Naive B cell (primary cell): ENCODE measurements at regions not wholly inside any gene's neighbourhood (a gene's known extent, or its start where the extent isn't known, plus 50 kb on each side); places are given as distances from the start of the nearest gene placed in this dataset.
"Not testable (repeated sequence)": the region's sequence is repeated elsewhere in the genome, so short reads cannot be mapped to it uniquely, and the experiment has no call there.

ENCODE experiments used
- ATAC-seq, 2 donors: fragments of 150-1000 bp; cut with Tn5 transposase; 2 replicates each; pipeline ENCODE4 v1.10.0; 2021; ENCODE audit warnings: low read depth in 2 of 2, mild to moderate bottlenecking in 2 of 2, moderate library complexity in 2 of 2
- DNase-seq: peaks from one replicate; pipeline ENCODE4 v3.0.0; 2022
- H3K27ac Mint-ChIP-seq, 6 donors: one replicate each; pipeline ENCODE4 v1.8.0; 2020 to 2022; ENCODE audit warnings: mild to moderate bottlenecking in 6 of 6, mixed read lengths in 6 of 6, moderate library complexity in 5 of 6, inconsistent platforms in 2 of 6
- H3K27me3 Mint-ChIP-seq, 3 donors: one replicate each; pipeline ENCODE4 v1.8.0; 2021 to 2022; ENCODE audit warnings: mixed read lengths in 3 of 3, mild to moderate bottlenecking in 1 of 3
- H3K36me3 Mint-ChIP-seq, 2 donors: one replicate each; pipeline ENCODE4 v1.8.0; 2020 to 2022; ENCODE audit warnings: mixed read lengths in 2 of 2, inconsistent platforms in 1 of 2, mild to moderate bottlenecking in 1 of 2
- H3K4me1 Mint-ChIP-seq, 3 donors: one replicate each; pipeline ENCODE4 v1.8.0; 2020 to 2022; ENCODE audit warnings: mixed read lengths in 3 of 3, inconsistent platforms in 1 of 3, mild to moderate bottlenecking in 1 of 3, moderate library complexity in 1 of 3
- H3K4me3 Mint-ChIP-seq, 8 donors: one replicate each; pipeline ENCODE4 v1.8.0; 2020 to 2022; ENCODE audit warnings: mild to moderate bottlenecking in 8 of 8, mixed read lengths in 8 of 8, moderate library complexity in 8 of 8, inconsistent platforms in 2 of 8
- H3K9me3 Mint-ChIP-seq, 7 donors: one replicate each; pipeline ENCODE4 v1.8.0; 2020 to 2022; ENCODE audit warnings: mixed read lengths in 7 of 7, mild to moderate bottlenecking in 5 of 7, inconsistent platforms in 2 of 7, moderate library complexity in 1 of 7

DNA sequence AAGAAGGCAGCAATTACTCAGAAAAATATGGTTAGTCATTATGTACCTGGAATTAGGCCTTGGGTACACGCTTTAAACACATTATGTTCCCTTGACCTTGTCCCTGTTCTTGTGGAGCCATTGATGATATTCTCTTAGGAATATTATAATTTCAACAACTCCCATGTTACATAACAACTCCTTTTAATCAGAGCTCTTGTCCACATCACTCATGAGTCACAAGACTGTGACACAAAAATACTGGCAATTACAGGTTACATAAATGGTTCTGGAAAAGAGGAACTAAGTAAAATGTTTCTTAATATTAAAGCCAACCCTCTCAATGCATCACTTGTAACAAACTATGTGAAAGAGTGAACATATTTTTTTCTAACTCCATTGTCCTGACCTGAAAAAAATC is 143.8 kb upstream of the PCLO start:
- DNase-seq, result no peak
- Mint-ChIP-seq H3K4me1 (no peaks in the 10 kb centered on the region), H3K27ac (no peak overlapping the region), H3K4me3 (no peak overlapping the region), H3K36me3 (no peaks in the 10 kb centered on the region), H3K27me3 (no peaks in the 10 kb centered on the region), H3K9me3 (peaks cover 0 to 4% (median 0%) of the 10 kb centered on the region in 7 donors)
- ATAC-seq, result no peak

DNA sequence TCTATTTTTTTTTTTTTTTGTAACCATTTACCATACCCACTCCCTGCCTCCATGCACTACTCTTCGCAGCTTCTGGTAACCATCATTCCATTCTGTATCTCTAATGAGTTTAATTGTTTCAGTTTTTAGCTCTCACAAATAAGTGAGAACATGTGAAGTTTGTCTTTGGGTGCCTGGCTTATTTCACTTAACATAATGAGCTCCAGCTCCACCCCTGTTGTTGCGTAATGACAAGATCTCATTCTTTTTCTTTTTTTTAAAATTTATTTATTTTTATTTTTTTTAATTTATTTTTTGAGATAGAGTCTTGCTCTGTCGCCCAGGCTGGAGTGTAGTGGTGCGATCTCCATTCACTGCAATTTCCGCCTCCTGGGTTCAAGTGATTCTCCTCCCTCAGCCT is 142.3 kb upstream of the PCLO start:
- no peaks in the 10 kb centered on the region for H3K4me1 Mint-ChIP-seq
- no peaks in the 10 kb centered on the region for H3K27me3 Mint-ChIP-seq
- H3K36me3 Mint-ChIP-seq, result no peaks in the 10 kb centered on the region
- no peak overlapping the region for H3K4me3 Mint-ChIP-seq
- ATAC-seq, result no peak
- DNase-seq, result no peak
- H3K27ac Mint-ChIP-seq, result no peak overlapping the region
- H3K9me3 Mint-ChIP-seq, result peaks cover 0 to 4% (median 0%) of the 10 kb centered on the region in 7 donors

- H3K9me3 Mint-ChIP-seq, result peaks cover 0 to 7% (median 4%) of the 10 kb centered on the region in 7 donors
Observed at GRCh38 chr7:83301416-83301815, 138.7 kb upstream of the PCLO start.

GRCh38 chr7:83290211-83290610 is 127.5 kb upstream of the PCLO start:
- H3K27me3 Mint-ChIP-seq, result no peaks in the 10 kb centered on the region
- ATAC-seq (no peak), DNase-seq (no peak)
- no peak overlapping the region for H3K4me3 Mint-ChIP-seq
- H3K9me3 Mint-ChIP-seq, result peaks cover 0 to 5% (median 2%) of the 10 kb centered on the region in 7 donors
- no peaks in the 10 kb centered on the region for H3K36me3 Mint-ChIP-seq
- no peaks in the 10 kb centered on the region for H3K4me1 Mint-ChIP-seq
- no peak overlapping the region for H3K27ac Mint-ChIP-seq

More at GRCh38 chr7:83301416-83301815, 138.7 kb upstream of the PCLO start:
- no peak for ATAC-seq
- Mint-ChIP-seq H3K4me1 (no peaks in the 10 kb centered on the region), H3K27me3 (no peaks in the 10 kb centered on the region), H3K27ac (no peak overlapping the region), H3K4me3 (no peak overlapping the region), H3K36me3 (no peaks in the 10 kb centered on the region)
- DNase-seq, result no peak

DNA sequence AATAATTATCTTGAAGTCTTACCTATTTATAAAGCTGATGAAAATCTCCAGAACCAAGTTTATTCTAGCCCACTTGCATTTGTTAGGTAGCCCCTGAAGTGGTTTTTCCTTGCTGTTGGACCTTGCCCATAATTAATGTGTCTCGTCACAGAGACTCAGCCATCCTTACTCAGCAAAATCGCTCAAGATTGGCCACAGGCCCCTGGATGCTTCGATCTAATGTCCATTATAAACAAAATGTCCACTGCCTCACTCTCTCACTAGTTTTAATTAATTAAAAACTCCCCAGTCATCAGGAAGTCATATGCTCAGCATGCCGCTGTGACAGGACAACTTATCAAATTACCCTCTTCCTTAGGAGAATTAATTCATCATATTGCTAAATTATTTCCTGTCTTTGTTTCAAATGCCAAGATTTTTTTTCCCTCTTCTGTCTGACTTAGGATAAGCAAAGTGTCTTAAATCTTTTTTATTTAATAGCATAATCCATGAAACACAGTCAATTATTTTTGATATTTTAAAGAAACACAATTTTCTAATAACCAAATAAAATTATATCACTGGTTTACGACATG is 126.8 kb upstream of the PCLO start:
- Mint-ChIP-seq H3K9me3 (peaks cover 0 to 5% (median 2%) of the 10 kb centered on the region in 7 donors), H3K4me3 (no peak overlapping the region), H3K27ac (no peak overlapping the region), H3K36me3 (no peaks in the 10 kb centered on the region), H3K4me1 (no peaks in the 10 kb centered on the region), H3K27me3 (no peaks in the 10 kb centered on the region)
- ATAC-seq (no peak), DNase-seq (no peak)

DNA sequence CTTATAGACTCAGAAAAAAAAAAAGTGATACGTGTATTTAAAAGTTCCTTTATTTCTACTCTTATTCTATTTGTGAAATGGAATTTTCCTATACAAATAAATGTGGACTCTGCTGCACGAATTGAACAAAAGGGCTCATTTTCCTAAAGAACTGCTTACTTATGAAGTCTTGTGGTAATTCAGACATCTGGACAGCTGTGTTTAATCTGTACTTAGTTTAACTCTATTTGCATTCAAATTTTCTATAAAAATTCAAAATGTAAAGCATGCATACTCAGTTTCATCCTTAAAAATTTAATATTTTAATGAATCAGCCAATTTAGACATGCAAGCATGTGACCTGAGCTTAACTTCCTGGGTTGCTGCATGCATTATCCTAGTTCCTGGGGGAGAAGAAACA is 118.0 kb upstream of the PCLO start:
- no peak for ATAC-seq
- no peaks in the 10 kb centered on the region for H3K4me1 Mint-ChIP-seq
- H3K27ac Mint-ChIP-seq, result no peak overlapping the region
- H3K27me3 Mint-ChIP-seq, result no peaks in the 10 kb centered on the region
- no peak for DNase-seq
- peaks cover 0 to 3% (median 0%) of the 10 kb centered on the region in 7 donors for H3K9me3 Mint-ChIP-seq
- H3K36me3 Mint-ChIP-seq, result no peaks in the 10 kb centered on the region
- no peak overlapping the region for H3K4me3 Mint-ChIP-seq

DNA sequence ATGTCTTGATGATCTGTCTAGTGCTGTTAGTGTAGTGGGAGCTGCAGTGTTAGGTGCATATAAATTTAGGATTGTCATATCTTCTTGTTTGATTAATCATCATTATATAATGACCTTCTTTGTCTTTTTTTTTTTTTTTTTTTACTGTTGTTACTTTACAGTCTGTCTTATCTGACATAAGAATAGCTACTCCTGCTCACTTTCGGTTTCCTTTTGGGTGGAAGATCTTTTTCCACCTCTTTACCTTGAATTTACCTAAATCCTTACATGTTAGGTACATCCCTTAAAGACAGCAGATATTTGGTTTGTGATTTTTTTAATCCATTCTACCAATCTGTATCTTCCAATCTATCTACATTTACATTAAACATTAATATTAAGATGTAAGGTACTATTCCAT is 113.6 kb upstream of the PCLO start:
- H3K36me3 Mint-ChIP-seq, result no peaks in the 10 kb centered on the region
- DNase-seq, result no peak
- no peak for ATAC-seq
- H3K4me3 Mint-ChIP-seq, result no peak overlapping the region
- no peaks in the 10 kb centered on the region for H3K27me3 Mint-ChIP-seq
- no peak overlapping the region for H3K27ac Mint-ChIP-seq
- H3K9me3 Mint-ChIP-seq, result peaks cover 0 to 2% (median 0%) of the 10 kb centered on the region in 7 donors
- no peaks in the 10 kb centered on the region for H3K4me1 Mint-ChIP-seq

DNA sequence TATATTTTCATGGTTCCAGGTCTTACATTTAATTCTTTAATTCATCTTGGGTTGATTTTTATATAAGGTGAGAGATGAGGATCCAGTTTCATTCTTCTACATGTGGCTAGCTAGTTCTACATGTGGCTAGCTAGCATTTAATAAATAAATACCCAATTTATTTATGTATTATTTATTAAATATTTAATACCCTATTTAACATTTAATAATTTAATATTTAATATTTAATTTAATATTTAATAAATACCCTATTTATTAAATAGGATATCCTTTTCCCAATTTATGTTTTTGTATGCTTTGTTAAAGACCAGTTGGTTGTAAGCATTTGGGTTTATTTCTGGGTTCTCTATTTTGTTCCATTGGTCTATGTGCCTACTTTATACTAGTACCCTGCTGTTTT is 111.0 kb upstream of the PCLO start:
- H3K27ac Mint-ChIP-seq, result peak overlapping the region in 1 of 6 donors; percentile 18
- H3K9me3 Mint-ChIP-seq, result peaks cover 0 to 5% (median 0%) of the 10 kb centered on the region in 7 donors
- DNase-seq (no peak), ATAC-seq (no peak)
- H3K27me3 Mint-ChIP-seq, result no peaks in the 10 kb centered on the region
- H3K4me1 Mint-ChIP-seq, result no peaks in the 10 kb centered on the region
- H3K4me3 Mint-ChIP-seq, result no peak overlapping the region
- H3K36me3 Mint-ChIP-seq, result no peaks in the 10 kb centered on the region

DNA sequence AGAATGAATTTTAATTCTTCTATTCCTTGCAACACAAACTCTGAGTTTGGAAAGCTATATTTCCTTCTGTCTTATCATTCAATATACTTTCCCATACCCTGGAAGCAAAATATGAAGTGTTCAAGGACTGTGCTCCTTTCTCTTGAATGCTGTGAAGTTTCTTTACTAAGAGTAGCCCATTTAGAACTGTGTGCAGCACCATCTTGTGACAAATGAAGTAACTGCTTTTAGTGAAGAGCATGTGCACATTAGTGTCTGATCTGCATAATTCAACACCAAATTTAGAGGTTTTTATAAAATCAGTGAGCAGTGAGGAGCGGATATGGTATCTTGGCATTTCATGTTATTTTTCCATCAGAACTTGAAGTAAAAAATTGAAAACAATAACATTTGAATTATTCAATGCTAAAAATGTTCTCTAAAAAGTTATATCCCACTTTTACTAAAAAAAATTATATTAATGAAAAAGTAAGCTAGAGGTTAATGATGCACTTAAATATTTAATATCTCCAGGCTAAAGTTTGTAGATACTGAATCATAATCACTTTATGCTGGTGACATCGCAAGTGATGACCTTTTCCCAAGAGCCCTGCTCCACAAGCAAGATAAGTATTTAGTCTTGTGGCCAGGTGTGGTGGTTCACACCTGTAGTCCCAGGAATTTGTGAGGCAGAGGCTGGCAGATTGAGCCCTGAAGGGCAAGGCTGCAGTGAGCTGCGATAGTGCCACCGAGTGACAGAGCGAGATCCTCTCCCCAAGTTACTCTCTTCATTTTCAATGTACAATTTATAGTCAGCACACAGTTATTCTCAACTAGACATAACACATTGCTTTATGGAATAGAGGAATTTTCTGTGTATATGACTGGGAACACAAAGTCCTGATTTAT is 108.8 kb upstream of the PCLO start:
- no peaks in the 10 kb centered on the region for H3K36me3 Mint-ChIP-seq
- no peak for DNase-seq
- peaks cover 0 to 5% (median 0%) of the 10 kb centered on the region in 7 donors for H3K9me3 Mint-ChIP-seq
- H3K27ac Mint-ChIP-seq, result no peak overlapping the region
- no peak for ATAC-seq
- no peaks in the 10 kb centered on the region for H3K27me3 Mint-ChIP-seq
- H3K4me1 Mint-ChIP-seq, result no peaks in the 10 kb centered on the region
- no peak overlapping the region for H3K4me3 Mint-ChIP-seq

DNA sequence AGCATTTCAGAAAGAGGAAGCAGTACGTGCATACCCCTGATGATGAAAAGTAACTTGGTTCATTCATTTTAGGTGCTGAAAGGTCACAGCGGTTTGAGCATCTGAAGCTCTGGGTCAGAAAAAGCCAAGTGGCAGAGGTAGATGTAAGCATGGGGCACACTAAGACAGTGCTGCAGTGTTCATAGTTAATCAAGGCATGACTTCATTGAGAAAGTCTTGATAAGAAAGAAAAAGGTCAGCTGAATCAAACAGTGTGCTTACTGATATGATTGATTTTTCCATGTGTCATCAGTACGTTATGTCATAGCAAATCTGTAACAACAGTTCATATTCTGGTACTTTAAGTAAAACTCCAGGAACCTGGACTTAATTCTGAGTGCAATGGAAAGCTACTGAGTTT is 107.7 kb upstream of the PCLO start:
- Mint-ChIP-seq H3K4me3 (no peak overlapping the region), H3K9me3 (peaks cover 0 to 5% (median 0%) of the 10 kb centered on the region in 7 donors), H3K4me1 (no peaks in the 10 kb centered on the region), H3K36me3 (no peaks in the 10 kb centered on the region), H3K27me3 (no peaks in the 10 kb centered on the region), H3K27ac (no peak overlapping the region)
- DNase-seq, result no peak
- no peak for ATAC-seq

DNA sequence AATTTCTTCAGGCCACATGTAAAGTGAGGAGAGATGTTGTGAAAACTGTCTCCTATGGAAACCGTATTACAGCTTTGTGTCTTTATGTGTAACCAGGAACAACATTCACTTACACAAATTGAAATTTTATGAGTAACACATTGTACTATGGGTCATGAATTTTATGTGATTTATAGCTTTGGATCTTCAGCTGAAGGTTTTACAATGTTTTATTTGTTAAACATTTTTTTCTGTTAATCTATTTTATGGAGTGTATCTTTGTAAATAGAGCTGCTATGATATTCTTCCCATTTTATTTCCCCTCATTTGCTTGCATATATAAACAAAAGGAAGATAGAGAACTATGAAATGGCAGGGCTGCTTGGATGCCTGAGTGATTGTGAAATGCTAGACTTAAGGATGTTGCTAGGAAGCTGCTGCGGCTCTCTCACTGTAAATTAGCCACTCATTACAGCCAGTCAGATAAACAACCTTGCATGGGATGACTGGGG is 104.5 kb upstream of the PCLO start:
- no peaks in the 10 kb centered on the region for H3K27me3 Mint-ChIP-seq
- no peak for ATAC-seq
- H3K36me3 Mint-ChIP-seq, result no peaks in the 10 kb centered on the region
- no peak overlapping the region for H3K4me3 Mint-ChIP-seq
- H3K9me3 Mint-ChIP-seq, result peaks cover 0 to 5% (median 0%) of the 10 kb centered on the region in 7 donors
- H3K27ac Mint-ChIP-seq, result no peak overlapping the region
- no peak for DNase-seq
- H3K4me1 Mint-ChIP-seq, result no peaks in the 10 kb centered on the region

- H3K27ac Mint-ChIP-seq, H3K36me3 Mint-ChIP-seq, DNase-seq, H3K9me3 Mint-ChIP-seq, ATAC-seq, H3K4me3 Mint-ChIP-seq, H3K4me1 Mint-ChIP-seq, H3K27me3 Mint-ChIP-seq: not testable (repeated sequence)
Observed at GRCh38 chr7:83263442-83264034, 100.9 kb upstream of the PCLO start.

GRCh38 chr7:83259064-83259463 is 96.4 kb upstream of the PCLO start:
- Mint-ChIP-seq H3K27ac (no peak overlapping the region), H3K36me3 (no peaks in the 10 kb centered on the region), H3K27me3 (no peaks in the 10 kb centered on the region), H3K9me3 (peaks cover 0 to 5% (median 0%) of the 10 kb centered on the region in 7 donors), H3K4me3 (no peak overlapping the region), H3K4me1 (no peaks in the 10 kb centered on the region)
- ATAC-seq (no peak), DNase-seq (no peak)

DNA sequence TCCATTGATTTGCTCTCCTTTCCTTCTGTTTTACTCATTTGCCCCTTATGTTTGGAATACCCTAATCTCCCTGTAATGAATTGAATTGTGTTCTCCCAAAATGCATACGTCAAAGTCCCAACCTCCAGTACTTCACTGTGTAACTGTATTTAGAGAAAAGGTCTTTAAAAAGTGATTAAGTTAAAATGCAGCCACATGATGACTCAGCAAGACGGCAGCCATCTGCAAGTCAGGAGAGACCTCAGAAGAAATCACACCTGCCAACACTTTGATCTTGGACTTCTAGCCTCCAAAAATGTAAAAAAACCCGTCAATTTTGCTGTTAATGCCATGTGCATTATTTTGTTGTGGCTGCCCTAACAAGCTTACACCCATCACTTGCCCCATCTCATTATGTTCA is 85.3 kb upstream of the PCLO start:
- Mint-ChIP-seq H3K36me3 (no peaks in the 10 kb centered on the region), H3K4me3 (no peak overlapping the region), H3K4me1 (no peaks in the 10 kb centered on the region), H3K27ac (no peak overlapping the region), H3K27me3 (no peaks in the 10 kb centered on the region), H3K9me3 (peaks cover 0 to 6% (median 4%) of the 10 kb centered on the region in 7 donors)
- DNase-seq (no peak), ATAC-seq (no peak)
